ENCODE measurements at regions not wholly inside any gene's neighbourhood (a gene's known extent, or its start where the extent isn't known, plus 50 kb on each side); places are given as distances from the start of the nearest gene placed in this dataset.
"Not testable (repeated sequence)": the region's sequence is repeated elsewhere in the genome, so short reads cannot be mapped to it uniquely, and the experiment has no call there.

DNA sequence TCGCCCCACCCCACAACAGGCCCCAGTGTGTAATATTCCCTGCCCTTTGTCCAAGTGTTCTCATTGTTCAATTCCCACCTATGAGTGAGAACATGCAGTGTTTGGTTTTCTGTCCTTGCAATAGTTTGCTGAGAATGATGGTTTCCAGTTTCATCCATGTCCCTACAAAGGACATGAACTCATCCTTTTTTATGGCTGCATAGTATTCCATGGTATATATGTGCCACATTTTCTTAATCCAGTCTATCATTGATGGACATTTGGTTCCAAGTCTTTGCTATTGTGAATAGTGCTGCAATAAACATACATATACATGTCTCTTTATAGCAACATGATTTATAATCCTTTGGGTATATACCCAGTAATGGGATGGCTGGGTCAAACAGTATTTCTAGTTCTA lies 132.7 kb downstream of the SNX10 start:
- H3K4me1 Mint-ChIP-seq; H3K4me3 Mint-ChIP-seq; DNase-seq (ENCODE audit: low spot score in 2 of 2); H3K36me3 Mint-ChIP-seq; H3K9me3 Mint-ChIP-seq; H3K27ac Mint-ChIP-seq; ATAC-seq (ENCODE audit: low read depth); H3K27me3 Mint-ChIP-seq: not testable (repeated sequence)

GRCh38 chr7:26425655-26426054 lies 134.0 kb downstream of the SNX10 start:
- ATAC-seq (ENCODE audit: low read depth) = no peak
- no peak for DNase-seq (ENCODE audit: low spot score in 2 of 2)
- Mint-ChIP-seq H3K27me3 (peaks cover 3% of the 10 kb centered on the region), H3K27ac (no peak overlapping the region), H3K36me3 (no peaks in the 10 kb centered on the region), H3K4me1 (peaks cover 8% of the 10 kb centered on the region), H3K4me3 (no peak overlapping the region), H3K9me3 (peaks cover 3% of the 10 kb centered on the region)

- H3K36me3 Mint-ChIP-seq = no peaks in the 10 kb centered on the region
- H3K4me1 Mint-ChIP-seq = peaks cover 5% of the 10 kb centered on the region
- H3K4me3 Mint-ChIP-seq = no peak overlapping the region
- H3K9me3 Mint-ChIP-seq = peaks cover 3% of the 10 kb centered on the region
- ATAC-seq (ENCODE audit: low read depth) (no peak), DNase-seq (ENCODE audit: low spot score in 2 of 2) (no peak)
- H3K27me3 Mint-ChIP-seq = peaks cover 5% of the 10 kb centered on the region
- H3K27ac Mint-ChIP-seq = no peak overlapping the region
Measured at GRCh38 chr7:26426096-26426495, 134.4 kb downstream of the SNX10 start.

DNA sequence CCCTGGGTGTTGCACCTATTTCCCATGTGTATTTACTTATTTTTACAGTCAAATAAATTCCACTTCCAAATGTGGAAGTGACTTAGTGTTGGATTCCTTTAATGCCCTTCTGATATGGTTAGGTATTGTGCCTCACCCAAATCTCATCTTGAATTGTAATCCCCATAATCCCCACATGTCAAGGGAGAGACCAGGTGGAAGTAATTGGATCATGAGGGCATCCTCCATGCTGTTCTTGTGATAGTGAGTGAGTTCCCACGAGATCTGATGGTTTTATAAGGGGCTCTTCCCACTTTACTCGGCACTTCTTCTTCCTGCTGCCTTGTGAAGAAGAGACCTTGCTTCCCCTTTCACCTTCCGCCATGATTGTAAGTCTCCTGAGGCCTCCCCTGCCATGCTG lies 136.9 kb downstream of the SNX10 start:
- H3K9me3 Mint-ChIP-seq = peaks cover 3% of the 10 kb centered on the region
- H3K36me3 Mint-ChIP-seq = no peaks in the 10 kb centered on the region
- DNase-seq (ENCODE audit: low spot score in 2 of 2) (no peak), ATAC-seq (ENCODE audit: low read depth) (no peak)
- peaks cover 2% of the 10 kb centered on the region for H3K4me1 Mint-ChIP-seq
- H3K27ac Mint-ChIP-seq = no peak overlapping the region
- no peak overlapping the region for H3K4me3 Mint-ChIP-seq
- H3K27me3 Mint-ChIP-seq = peaks cover 3% of the 10 kb centered on the region

DNA sequence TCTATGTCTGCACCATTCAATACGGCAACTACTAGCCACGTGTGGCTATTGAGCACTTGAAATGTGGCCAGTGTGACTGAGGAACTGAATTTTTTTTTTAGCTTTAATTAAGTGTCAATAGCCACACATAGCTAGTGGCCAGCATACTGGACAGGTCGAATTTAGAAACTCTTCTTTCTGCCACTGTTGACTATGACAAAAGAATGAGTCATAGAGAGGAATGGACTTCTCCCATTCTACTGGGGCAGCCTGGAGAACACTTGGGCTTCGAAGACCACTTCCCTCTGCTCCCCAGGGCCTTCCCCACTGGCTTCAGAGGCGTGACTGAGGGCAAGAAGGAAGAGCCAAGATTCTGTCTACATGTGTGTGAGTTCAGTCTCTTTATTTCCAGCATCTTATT lies 137.5 kb downstream of the SNX10 start:
- Mint-ChIP-seq H3K27me3 (peaks cover 1% of the 10 kb centered on the region), H3K27ac (no peak overlapping the region), H3K4me1 (no peaks in the 10 kb centered on the region), H3K4me3 (no peak overlapping the region), H3K36me3 (no peaks in the 10 kb centered on the region), H3K9me3 (peaks cover 3% of the 10 kb centered on the region)
- ATAC-seq (ENCODE audit: low read depth) (no peak), DNase-seq (ENCODE audit: low spot score in 2 of 2) (no peak)

- H3K27ac Mint-ChIP-seq = no peak overlapping the region
- H3K27me3 Mint-ChIP-seq = peaks cover 3% of the 10 kb centered on the region
- H3K4me3 Mint-ChIP-seq = no peak overlapping the region
- H3K9me3 Mint-ChIP-seq = no peaks in the 10 kb centered on the region
- ATAC-seq (ENCODE audit: low read depth) (no peak), DNase-seq (ENCODE audit: low spot score in 2 of 2) (no peak)
- no peaks in the 10 kb centered on the region for H3K36me3 Mint-ChIP-seq
- no peaks in the 10 kb centered on the region for H3K4me1 Mint-ChIP-seq
Measured at GRCh38 chr7:26434974-26435373, 143.3 kb downstream of the SNX10 start.

DNA sequence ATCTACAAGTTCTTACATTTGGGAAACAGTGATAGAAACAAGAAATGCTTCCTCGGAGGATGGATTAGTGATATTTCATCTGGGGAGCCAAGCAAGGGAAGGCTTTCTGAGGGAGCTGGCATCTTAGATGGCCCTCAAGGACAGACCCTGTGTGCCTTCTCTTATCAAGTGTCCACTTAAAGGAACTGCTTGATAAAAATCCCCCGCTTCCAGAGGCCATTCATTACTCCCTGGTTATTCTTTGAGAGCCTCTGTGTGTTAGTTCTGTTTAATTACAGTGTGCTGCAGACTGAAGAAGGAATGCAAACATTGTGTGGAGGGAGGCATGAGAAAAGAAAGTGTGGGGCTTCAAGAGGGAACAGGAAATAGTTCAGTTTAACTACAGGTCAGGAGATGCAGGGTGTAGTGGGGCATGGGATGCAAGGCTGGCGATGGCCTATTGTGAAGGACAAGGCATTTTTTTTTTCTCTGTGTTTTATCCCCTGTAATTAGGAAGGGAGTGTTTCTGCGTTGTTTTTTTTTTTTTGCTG lies 145.4 kb downstream of the SNX10 start:
- Mint-ChIP-seq H3K4me1 (no peaks in the 10 kb centered on the region), H3K4me3 (no peak overlapping the region), H3K9me3 (no peaks in the 10 kb centered on the region), H3K27ac (no peak overlapping the region), H3K27me3 (peaks cover 4% of the 10 kb centered on the region), H3K36me3 (no peaks in the 10 kb centered on the region)
- ATAC-seq (ENCODE audit: low read depth) (no peak), DNase-seq (ENCODE audit: low spot score in 2 of 2) (no peak)

- no peak for DNase-seq (ENCODE audit: low spot score in 2 of 2)
- Mint-ChIP-seq H3K27ac (no peak overlapping the region), H3K4me3 (no peak overlapping the region), H3K4me1 (no peaks in the 10 kb centered on the region), H3K36me3 (no peaks in the 10 kb centered on the region), H3K9me3 (no peaks in the 10 kb centered on the region), H3K27me3 (peaks cover 4% of the 10 kb centered on the region)
- ATAC-seq (ENCODE audit: low read depth) = no peak
Measured at GRCh38 chr7:26438078-26438477, 146.4 kb downstream of the SNX10 start.

DNA sequence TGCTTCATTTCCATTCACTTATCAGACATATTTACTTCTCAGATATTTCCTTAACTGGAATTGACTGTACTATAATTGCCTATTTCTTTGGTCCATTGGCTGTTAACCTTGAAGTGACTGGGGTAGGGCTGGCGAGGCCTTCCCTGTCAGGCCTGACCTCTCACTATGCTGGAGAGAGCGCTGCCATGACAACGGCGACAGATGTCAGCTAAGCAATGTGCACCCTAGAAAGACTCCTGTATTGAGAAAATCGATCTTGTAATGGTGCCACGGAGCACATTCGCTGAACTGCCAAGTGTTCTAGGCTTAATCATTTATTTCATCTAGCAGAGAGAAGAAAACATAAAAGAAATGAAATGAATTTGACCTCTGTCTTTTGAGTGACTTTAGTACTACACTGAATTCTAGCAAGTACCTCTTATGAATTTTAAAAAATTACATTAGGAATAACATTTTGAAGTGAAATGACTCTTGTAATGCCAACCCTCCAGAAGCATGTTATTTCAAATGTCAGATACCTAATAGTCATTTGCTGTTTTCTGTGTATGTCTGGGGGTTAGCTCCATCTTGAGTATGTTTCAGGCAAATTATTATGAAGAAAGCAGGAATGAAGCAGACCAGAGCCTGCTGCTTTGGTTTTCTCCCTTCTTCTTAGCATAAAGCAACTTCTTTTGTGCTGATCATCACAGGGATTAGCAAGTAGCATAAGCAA lies 148.0 kb downstream of the SNX10 start:
- Mint-ChIP-seq H3K4me1 (no peaks in the 10 kb centered on the region), H3K9me3 (no peaks in the 10 kb centered on the region), H3K4me3 (no peak overlapping the region), H3K27me3 (peaks cover 4% of the 10 kb centered on the region), H3K27ac (no peak overlapping the region), H3K36me3 (no peaks in the 10 kb centered on the region)
- DNase-seq (ENCODE audit: low spot score in 2 of 2) (no peak), ATAC-seq (ENCODE audit: low read depth) (no peak)

DNA sequence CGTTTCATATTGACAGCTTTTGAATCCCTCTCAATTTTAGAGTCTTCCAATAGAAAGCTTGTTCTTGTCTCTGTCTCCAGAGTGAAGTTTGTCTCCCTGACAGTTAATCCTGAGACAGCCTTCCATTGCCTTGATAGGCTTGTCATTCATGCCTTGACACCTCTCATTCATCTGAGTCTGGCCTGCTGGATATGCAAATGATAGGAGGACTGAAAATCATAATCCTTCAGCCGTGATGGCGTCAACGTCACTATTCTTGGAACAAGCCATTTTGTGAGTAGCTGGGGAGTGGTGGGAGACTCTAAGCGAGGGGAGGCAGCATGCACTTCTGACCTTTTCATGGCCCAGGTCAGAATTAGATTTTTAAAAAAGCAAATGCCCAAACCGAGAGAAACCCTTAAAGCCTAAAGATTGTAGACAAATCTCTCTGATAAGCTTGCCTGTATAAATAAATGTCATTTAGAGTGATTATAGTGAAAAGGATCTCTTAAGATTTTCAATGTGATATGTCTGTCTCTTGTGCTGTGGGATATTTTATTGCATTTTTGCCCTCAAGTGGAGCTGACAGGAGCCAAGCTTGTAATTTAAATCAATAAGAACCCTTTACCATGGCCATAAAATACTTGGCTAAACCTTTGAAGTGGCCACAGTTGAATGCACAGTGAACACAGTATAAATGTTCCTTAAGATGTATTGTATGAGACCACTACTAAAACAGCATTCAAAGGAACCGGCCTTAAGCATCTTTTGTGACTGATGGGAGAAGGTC lies 148.8 kb downstream of the SNX10 start:
- peaks cover 4% of the 10 kb centered on the region for H3K27me3 Mint-ChIP-seq
- no peaks in the 10 kb centered on the region for H3K9me3 Mint-ChIP-seq

GRCh38 chr7:26441002-26441521 lies 149.4 kb downstream of the SNX10 start:
- no peak for DNase-seq (ENCODE audit: low spot score in 2 of 2)
- no peaks in the 10 kb centered on the region for H3K4me1 Mint-ChIP-seq
- H3K27me3 Mint-ChIP-seq = peaks cover 4% of the 10 kb centered on the region
- H3K9me3 Mint-ChIP-seq = no peaks in the 10 kb centered on the region
- H3K27ac Mint-ChIP-seq = no peak overlapping the region
- ATAC-seq (ENCODE audit: low read depth) = no peak
- H3K4me3 Mint-ChIP-seq = no peak overlapping the region
- H3K36me3 Mint-ChIP-seq = no peaks in the 10 kb centered on the region

More for the DNA sequence above, 148.8 kb downstream of the SNX10 start:
- no peak overlapping the region for H3K4me3 Mint-ChIP-seq
- H3K36me3 Mint-ChIP-seq = no peaks in the 10 kb centered on the region
- H3K4me1 Mint-ChIP-seq = no peaks in the 10 kb centered on the region
- ATAC-seq (ENCODE audit: low read depth) = no peak
- no peak for DNase-seq (ENCODE audit: low spot score in 2 of 2)
- no peak overlapping the region for H3K27ac Mint-ChIP-seq

DNA sequence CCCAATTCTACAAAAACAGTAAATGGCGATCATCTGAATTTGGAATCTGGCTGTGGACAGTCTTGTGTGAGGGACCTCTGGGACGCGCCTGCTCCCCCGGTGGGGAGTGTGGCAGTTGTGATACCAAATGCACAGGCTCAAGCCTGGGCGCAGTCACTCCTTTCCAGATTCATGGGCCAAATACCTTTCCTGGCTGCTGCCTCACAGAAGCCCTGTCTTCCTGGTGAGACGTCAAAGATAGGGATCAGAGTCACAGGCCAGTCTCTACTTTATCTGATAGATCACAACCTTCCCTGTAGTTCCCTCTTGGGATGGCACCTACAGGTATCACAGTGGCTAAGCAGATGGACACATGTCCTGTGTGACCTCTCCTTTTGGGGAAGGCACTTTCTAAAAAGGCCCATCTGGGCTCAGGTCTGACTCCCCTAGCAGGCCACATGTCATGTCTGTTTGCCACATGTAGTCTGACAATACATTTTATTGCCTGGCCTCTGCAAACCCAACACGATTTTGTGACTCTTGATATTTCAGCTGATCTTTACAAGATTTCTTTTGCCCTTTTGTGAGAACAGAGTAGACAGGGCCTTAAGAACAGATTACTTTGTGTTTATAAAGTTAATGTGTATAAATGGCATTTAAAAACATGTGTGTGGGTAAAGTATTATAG lies 150.1 kb downstream of the SNX10 start:
- Mint-ChIP-seq H3K27me3 (peaks cover 4% of the 10 kb centered on the region), H3K27ac (no peak overlapping the region), H3K4me3 (no peak overlapping the region), H3K36me3 (no peaks in the 10 kb centered on the region), H3K4me1 (no peaks in the 10 kb centered on the region), H3K9me3 (no peaks in the 10 kb centered on the region)
- ATAC-seq (ENCODE audit: low read depth) (no peak), DNase-seq (ENCODE audit: low spot score in 2 of 2) (no peak)

DNA sequence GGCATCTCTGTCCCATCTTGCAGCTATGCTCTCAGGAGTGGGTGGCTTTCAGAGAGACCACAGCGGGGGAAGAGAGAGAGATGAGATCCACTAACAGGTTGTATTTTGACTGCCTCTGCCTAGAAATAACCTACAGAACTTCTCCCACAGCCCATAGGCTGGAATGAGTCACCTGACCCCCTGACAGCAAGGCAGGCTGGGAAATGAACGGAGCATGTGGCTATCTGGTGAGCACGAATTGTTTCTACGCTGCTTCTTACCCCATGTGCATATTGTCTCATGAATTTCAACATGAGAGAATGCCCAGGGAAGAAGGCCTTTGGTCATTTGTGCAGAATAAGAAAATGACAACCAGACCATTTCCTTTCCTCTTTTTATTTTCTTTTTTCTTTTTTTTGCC lies 151.3 kb downstream of the SNX10 start:
- ATAC-seq (ENCODE audit: low read depth) (no peak), DNase-seq (ENCODE audit: low spot score in 2 of 2) (no peak)
- Mint-ChIP-seq H3K4me3 (no peak overlapping the region), H3K36me3 (no peaks in the 10 kb centered on the region), H3K27ac (no peak overlapping the region), H3K27me3 (peaks cover 5% of the 10 kb centered on the region), H3K4me1 (no peaks in the 10 kb centered on the region), H3K9me3 (no peaks in the 10 kb centered on the region)

DNA sequence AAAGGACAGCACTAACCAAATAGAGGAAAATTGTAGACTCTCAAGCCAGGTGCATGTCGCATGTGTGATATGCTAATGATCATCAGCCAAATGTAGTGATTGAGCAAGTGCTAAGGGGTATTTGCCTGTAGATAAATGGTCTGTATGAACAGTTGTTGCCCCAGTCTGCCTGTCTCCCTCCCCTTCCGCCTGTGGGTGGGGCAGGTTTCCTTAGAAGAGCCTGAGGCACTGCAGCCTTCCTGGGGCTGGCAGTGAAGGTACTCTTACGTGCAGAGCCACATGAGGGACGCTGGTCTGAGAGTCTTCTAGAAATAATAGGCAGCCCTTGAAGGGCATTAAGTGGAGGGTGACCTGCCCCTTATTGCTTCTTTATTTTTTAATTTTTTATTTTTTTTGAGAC lies 152.1 kb downstream of the SNX10 start:
- DNase-seq (ENCODE audit: low spot score in 2 of 2) (no peak), ATAC-seq (ENCODE audit: low read depth) (no peak)
- no peaks in the 10 kb centered on the region for H3K9me3 Mint-ChIP-seq
- no peaks in the 10 kb centered on the region for H3K36me3 Mint-ChIP-seq
- peaks cover 9% of the 10 kb centered on the region for H3K27me3 Mint-ChIP-seq
- H3K4me3 Mint-ChIP-seq = no peak overlapping the region
- no peak overlapping the region for H3K27ac Mint-ChIP-seq
- no peaks in the 10 kb centered on the region for H3K4me1 Mint-ChIP-seq

Data from memory B cell (primary cell).